AML-193 (cell line): ENCODE measurements at regions not wholly inside any gene's neighbourhood (a gene's known extent, or its start where the extent isn't known, plus 50 kb on each side); places are given as distances from the start of the nearest gene placed in this dataset.
"Not testable (repeated sequence)": the region's sequence is repeated elsewhere in the genome, so short reads cannot be mapped to it uniquely, and the experiment has no call there.

ENCODE experiments used
- DNase-seq, 2 experiments: peaks; one replicate each; lab custom pipeline; 2025; lab: John Stamatoyannopoulos, UW

DNA sequence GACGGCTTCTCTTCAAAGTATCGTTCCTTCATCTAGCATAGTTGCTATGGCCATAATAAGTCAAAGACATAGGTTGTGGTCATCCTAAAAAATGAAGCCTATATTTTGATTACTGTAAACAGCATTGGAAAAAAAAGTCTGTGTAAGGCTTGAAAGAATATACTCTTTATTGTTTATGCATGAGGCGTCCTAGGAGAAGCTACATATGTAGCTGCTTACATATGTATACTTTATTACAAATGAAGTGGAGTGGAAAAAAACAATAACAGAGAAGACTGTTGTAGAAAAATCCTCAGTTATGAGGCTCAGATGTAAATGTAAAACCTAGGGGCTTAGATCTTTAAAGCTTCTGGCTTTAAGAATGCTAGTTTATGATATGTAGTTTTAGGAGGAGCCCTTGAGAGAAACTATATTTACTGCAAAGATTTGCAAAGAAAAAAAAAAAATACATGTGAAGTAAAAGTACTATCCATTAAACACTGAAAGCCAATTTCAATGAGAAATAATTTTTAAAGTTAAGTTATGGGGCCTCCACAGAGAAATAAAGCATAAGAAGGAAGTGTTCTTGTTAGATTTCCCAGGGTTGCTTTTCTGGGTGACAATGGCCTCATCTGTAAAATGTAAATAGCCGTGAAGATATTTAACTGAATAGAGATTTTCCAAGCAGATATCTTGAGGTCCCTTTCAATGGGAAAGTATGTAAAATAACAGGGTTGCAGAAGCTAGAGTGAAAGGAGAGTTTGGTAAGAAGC lies 598.2 kb downstream of the TRIML1 start:
- DNase-seq, result no peak

GRCh38 chr4:188738290-188738689 lies 599.0 kb downstream of the TRIML1 start:
- not testable (repeated sequence) for DNase-seq

DNA sequence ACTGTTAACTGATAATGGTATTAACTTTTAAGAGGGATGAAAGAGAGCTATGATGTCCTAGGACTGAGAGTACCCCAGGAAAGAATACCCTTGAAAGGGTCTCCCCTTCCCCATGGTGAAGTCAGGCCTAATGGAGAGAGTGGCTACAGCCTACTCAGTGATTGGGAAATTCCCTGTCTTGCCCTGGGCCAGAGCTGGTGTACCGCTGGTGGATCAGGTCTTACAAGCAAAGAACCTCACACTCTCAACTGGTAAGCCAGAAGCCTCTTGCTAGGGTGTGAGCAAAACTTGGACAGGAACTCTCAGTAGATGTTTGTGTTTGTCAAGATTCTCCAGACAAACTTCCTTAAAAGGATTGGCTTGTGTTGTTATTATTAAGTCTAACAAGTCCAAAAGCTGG lies 600.9 kb downstream of the TRIML1 start:
- DNase-seq, result not testable (repeated sequence)

GRCh38 chr4:188740791-188741190 lies 601.5 kb downstream of the TRIML1 start:
- not testable (repeated sequence) for DNase-seq

DNA sequence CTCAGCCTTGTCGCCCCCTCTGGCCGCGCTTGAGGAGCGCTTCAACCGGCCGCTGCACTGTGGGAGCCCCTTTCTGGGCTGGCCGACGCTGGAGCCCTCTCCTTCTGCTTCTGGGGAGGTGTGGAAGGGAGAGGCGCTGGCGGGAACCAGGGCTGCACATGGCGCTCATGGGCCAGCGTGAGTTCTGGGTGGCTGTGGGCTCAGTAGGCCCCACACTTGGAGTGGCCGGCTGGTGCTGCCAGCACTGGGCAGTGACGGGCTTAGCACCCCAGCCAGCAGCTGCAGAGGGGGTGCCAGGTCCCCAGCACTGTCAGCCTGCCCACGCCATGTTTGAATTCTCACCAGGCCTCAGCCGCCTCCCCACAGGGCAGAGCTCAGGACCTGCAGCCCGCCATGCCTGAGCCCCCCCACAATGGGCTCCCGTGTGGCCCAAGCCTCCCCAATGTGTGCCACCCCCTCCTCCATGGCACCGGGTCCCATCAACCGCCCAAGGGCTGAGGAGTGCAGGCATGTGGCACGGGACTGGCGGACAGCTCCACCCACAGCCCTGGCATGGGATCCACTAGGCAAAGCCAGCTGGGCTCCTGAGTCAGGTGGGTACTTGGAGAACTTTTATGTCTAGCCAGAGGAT lies 615.2 kb downstream of the TRIML1 start:
- DNase-seq, result no peak

GRCh38 chr4:188767496-188767895 lies 628.3 kb downstream of the TRIML1 start:
- DNase-seq, result no peak

DNA sequence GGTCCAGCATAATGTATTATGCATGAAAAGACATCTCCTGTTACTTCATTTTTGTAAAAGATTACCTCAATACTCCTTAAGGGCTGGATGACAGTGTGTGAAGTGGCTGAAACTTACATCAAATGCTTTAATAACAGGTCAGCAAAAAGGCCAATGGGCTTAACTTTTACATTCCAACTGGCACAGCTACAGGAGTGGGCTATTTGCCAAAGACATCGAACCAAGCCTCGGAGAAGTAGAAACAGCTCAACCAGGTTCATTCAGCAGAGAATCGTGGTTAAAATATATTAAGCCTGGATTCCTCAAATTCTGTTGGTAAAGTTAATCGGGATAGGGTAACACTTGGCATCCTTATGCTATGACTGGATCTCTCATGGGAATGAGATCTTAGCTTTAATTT lies 639.7 kb downstream of the TRIML1 start:
- DNase-seq, result no peak

DNA sequence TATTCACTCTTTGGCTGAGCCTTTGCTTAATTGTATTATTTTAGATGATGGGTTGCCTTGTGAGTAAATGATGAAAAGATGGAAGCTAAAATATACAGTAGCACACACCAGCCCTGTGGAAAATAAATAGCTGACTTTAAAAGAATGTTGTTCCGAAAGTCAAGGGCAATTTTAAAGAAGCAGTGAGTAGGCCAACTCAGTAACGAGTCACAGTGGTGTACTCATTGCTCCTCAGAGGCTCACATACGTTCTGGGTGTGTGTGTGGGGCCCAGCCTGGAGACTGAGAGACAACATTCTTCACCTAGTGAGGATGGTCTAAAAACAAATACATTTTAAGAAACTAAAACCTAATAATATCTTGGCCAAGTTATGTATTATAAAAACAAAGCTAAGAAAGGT lies 640.3 kb downstream of the TRIML1 start:
- DNase-seq, result no peak

GRCh38 chr4:188780028-188780427 lies 640.8 kb downstream of the TRIML1 start:
- DNase-seq, result no peak

DNA sequence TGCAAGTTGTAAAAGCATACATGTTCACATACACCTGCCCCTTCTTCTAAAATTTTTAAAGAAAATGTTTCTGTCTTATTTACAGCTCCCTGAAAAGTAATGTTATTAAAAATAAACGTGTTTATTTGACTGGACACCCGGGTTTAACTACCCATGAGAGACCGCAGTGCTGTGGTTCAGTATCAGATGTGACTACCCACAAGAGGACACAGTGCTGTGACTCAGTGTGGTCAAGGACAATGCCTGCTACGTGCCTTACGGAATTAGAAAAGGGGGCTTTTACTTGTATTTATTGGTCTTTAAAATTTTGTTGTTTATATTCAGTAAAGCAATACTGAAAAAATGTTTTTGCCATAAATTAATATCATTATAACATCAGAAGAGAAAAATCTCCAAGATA lies 641.4 kb downstream of the TRIML1 start:
- DNase-seq, result no peak

DNA sequence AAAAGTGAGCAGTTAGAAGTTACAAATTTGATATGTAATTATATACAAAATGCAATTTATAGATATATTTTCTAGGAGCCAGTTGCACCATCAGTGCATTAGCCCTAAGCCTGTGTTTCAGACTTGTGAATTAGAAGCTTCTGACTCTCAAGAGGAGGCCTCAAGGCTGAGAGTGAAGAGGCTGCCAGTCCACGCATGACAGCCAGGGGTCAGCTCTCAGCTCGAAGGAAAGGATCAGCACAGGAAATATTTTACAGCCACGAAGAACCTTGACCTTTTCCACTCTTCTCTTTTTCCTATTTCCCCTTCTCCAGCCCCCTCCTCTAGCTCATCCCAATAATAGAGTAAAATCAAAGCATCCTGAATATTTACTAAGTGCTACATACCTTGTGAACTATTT lies 642.4 kb downstream of the TRIML1 start:
- DNase-seq, result peak in 1 of 2 experiments; percentile 1

- DNase-seq, result no peak
Measured at GRCh38 chr4:188783175-188783574, 643.9 kb downstream of the TRIML1 start.

DNA sequence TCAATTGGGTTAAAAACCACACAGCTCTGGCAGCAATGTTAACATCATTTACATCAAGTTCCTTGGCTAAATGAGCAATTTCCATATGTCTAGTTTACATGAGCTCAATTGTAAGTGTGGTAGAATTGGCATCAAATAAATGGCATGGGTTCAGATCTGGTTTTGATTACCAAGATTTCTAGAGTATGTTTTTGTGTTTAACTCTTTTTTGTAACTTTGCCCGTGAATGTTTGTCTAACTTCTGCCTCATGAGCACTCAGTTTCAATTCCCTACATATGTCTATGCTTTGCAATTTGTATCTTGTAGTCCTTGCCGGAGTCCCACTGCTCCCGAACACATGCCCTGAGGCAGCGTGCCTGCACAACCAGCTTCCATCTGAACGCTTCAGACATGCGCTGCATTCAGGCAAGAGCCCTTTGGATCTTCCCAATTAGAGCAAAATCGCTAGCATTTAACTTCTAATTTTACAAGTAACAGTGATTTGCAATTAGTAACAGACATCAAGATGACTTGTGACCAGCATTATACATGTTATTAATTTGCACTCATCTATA lies 644.4 kb downstream of the TRIML1 start:
- no peak for DNase-seq

- not testable (repeated sequence) for DNase-seq
Measured at GRCh38 chr4:188796600-188796999, 657.4 kb downstream of the TRIML1 start.

- DNase-seq, result not testable (repeated sequence)
Measured at GRCh38 chr4:188797011-188797410, 657.8 kb downstream of the TRIML1 start.

DNA sequence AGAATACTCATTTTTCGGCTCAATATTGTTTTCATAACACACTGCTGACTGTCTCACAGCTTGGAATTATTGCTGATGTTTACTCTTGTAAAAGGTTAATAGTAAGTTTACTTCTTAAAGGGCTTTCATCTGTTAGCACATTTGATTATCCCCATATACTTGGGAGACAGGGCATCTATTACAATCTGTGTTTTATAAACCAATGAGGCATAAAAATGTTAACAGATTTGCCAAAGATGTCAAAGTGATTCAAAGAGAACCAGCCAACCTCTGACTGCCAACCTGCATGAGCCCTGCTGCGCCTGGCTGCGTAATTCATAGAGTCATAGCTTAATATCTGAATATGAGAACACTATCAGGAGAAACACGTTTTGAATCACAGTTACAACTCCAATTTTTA lies 665.6 kb downstream of the TRIML1 start:
- no peak for DNase-seq

DNA sequence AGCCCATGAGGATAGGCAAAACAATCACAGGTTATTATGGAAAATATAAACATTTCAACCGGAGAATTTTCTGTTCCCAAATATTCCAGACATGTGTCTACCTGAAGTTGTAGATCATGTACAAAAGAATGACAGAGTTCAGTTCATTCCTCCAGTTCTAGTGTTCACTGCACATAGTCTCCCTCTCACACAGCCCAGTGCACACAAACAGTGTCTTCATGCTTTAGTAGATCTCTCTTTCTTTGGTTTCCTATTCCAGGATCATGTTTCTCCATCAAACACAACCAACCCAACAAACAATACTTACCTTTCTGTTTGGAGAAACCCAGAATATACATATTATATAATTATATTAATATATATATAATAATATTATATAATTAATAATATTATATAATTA lies 671.9 kb downstream of the TRIML1 start:
- no peak for DNase-seq

- DNase-seq, result no peak
Measured at GRCh38 chr4:188812644-188813043, 673.4 kb downstream of the TRIML1 start.

- no peak for DNase-seq
Measured at GRCh38 chr4:188818300-188818699, 679.1 kb downstream of the TRIML1 start.

DNA sequence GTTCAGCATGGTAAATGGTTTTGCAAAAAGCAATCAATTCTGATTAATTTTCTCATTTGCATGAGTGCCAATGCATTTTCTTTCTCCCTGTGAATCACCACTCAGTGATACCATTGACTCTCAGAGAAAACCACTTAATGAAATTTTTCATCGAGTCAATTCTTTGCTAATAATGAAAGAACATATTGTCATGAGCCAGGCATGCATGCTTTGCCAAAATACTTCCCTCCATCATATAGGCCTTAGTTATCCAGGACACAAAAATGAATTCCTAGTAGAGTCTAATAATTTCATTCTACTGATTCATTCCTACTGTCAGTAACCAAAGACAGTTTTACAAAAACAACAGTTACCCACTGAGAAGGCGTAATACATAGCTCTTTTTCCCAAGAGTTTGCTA lies 680.0 kb downstream of the TRIML1 start:
- no peak for DNase-seq

GRCh38 chr4:188821500-188821899 lies 682.3 kb downstream of the TRIML1 start:
- no peak for DNase-seq

DNA sequence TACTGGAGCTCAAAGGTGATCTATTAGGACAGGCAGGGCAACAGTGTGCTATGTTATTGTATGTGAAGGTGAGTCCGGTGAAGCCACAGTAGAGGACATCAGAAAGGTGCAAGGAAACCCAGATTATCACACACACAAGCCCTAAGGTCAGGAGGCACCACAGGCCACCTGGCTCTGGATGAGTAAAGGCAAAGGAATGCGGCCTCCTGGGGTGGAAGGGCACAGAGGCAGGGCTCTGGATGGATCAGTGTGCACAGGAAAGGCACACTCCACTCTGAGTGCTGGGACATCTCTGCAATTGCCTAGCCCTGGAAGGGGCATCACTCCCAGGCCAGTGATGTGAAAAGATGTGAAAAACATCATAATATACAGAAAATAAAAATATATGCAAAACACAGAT lies 683.5 kb downstream of the TRIML1 start:
- DNase-seq, result no peak

GRCh38 chr4:188824553-188824952 lies 685.3 kb downstream of the TRIML1 start:
- DNase-seq, result no peak
